SKM-1 treated with dmso at 0.1 percent for 144 hours (cell line): ENCODE measurements at regions not wholly inside any gene's neighbourhood (a gene's known extent, or its start where the extent isn't known, plus 50 kb on each side); places are given as distances from the start of the nearest gene placed in this dataset.
A peak's percentile ranks its signal among the peaks of the same experiment; 100 is the strongest.
"Not testable (repeated sequence)": the region's sequence is repeated elsewhere in the genome, so short reads cannot be mapped to it uniquely, and the experiment has no call there.

Experiments
- DNase-seq: peaks from one replicate; lab custom pipeline; 2025; ENCODE audit not compliant: unreplicated experiment; lab: John Stamatoyannopoulos, UW

DNA sequence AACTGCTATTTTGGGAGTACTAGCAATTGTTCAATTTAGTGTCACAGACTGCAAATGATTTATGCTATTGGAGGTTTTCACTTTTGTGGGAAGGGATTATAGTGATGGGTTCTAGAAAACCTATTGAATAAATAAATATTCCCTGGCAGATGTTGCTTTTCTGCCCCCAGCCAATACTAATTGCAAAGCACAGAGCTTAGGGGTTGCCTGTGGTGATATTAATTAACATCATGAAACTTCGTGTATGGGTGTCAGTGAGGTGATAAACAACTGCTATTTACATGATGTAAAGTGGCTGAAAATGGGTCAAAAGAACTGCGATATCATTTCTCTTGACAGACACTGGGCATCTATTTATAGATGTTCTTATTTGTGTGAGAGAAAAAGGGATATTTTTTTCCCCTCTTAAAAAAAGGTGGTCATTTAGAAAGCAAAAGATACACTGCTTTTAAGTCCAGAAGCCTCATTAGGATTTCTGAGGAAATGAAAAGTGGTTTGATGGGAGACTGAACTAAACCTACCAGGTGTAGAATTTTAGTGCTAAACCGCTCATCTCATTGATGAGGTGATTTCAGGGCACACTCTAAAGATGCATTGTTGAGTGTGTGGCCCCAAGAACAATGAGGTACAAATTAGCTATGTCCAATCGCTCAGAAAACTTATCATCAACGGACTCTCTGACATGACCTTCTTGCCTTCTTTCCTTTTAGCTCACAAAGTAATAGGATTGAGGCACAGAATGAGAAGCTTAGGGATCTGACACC is 116.7 kb upstream of the CHST9 start:
- no peak for DNase-seq

- DNase-seq, result no peak
These were observed 113.2 kb upstream of the CHST9 start for GRCh38 chr18:27298214-27298804.

DNA sequence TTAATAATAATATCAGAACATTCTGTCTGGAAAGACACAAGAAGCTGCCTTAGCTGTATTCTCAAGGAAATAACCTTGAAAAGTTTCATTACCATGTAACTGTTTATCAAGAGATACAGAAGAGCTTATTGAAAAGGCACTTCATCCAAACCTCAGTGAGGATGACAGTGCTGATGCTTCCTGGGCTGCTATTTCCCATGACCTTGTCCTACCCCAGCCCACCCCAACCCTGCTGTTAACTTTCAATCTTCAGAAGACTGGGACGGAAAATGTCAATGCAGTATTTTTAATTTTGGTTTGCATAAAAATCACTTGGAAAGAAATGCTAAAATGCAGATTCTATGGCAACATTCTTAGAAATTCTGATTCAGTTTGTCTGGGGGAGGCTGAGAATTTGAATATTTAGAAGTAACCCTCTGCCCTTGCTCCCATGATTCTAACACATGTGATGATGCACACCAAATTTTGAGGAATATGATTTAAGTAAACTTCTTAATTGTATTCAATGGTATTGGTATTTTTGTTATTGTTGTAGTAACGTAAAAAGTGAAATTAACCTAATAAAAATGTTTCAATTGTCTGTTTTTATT is 101.0 kb upstream of the CHST9 start:
- not testable (repeated sequence) for DNase-seq

DNA sequence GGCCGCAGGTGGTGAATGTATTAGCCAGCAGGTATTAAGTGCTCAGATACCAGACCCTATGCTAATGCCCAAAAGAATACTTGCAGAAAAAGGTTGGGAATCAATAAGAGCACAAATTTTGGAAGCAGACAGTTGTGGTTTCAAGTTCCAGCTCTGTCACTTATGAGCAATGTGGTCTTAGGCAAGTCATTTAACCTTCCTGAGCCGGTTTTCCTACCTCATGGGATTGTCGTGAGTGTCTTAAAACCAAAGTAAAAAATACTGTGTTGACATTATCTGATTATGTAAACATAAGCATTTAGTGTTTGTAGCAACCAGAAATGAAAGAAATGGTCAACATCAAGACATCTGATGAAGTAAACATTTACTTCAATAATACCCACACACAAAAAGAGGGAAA is 93.0 kb upstream of the CHST9 start:
- DNase-seq, result no peak

- no peak for DNase-seq
These were observed 92.4 kb upstream of the CHST9 start for GRCh38 chr18:27277554-27277953.

GRCh38 chr18:27276886-27277285 is 91.8 kb upstream of the CHST9 start:
- DNase-seq, result no peak

- DNase-seq, result peak; percentile 64
These were observed 91.4 kb upstream of the CHST9 start for GRCh38 chr18:27276479-27276878.

DNA sequence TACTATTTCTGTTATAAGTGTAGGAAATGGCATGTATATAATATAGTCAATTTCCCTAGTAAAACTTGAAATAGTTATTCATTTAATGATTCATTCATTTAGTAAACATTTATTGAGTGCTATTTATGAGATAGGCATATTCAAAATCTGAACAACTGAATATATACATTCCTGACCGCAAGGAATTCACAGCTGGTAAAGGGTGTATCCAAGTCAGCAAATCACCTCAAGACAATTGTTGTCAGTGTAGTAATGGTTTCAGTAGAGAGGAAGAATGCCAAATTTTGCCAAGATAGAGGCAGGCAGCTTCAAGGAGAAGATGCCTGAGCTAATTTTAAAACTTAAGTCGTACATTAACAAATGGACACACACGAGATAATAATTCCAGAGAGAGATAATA is 89.8 kb upstream of the CHST9 start:
- no peak for DNase-seq

GRCh38 chr18:27270508-27270907 is 85.4 kb upstream of the CHST9 start:
- DNase-seq, result no peak

- no peak for DNase-seq
These were observed 78.3 kb upstream of the CHST9 start for GRCh38 chr18:27263369-27263768.

DNA sequence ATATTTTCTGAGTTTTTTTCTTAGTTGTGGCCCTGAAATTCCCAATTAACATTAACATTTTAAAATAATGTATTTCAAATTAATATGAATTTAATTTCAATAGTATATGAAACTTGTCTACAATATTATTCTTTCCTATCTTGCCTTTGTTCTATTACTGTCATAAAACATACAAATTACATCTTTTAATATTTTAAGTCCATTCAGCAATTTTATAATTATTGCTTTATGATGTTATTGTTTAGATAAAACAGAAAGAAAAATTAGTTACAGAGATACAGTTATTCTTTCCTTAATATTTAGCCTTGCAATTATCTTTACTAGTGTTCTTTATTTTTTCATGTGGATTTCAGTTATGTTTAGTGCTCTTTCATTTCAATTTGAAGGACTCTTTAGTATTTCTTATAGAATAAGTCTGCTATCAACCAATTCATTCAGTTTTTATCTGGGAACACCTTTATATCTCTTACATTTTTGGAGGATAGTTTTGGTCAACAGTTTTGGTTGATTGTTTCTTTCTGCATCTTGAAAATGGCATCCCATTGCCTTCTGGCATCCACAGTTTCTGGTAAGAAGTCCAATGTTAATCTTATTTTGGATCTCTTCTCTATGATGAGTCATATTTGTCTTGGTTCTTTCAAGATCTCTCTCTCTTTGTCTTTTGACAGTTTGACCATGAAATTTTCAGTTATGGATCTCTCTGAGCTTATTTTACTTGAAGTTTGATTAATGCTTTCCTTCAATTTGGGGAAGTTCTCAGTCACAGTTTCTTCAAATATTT is 76.9 kb upstream of the CHST9 start:
- DNase-seq, result no peak

GRCh38 chr18:27253571-27253970 is 68.5 kb upstream of the CHST9 start:
- DNase-seq, result no peak

- no peak for DNase-seq
These were observed 65.4 kb upstream of the CHST9 start for GRCh38 chr18:27250471-27250870.

- no peak for DNase-seq
These were observed 64.8 kb upstream of the CHST9 start for GRCh38 chr18:27249933-27250332.

DNA sequence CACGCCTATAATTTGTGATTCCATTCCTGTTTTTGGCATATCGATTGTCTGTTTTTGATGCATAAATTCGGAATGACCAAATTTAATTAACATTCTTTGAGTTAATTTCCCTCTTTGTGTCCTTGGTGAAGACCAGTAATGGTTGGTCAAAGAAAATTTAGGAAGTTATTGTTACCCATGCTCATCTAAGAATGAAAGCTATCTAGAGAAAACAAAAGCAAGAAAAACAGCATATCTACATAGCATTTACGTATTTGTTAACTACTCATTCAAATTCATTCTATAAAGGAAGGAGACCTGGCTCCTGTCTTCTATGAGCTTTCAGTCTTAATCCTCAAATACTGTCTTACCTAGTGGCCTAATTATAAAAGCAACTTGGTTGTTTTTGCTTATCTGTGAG is 59.2 kb upstream of the CHST9 start:
- no peak for DNase-seq

DNA sequence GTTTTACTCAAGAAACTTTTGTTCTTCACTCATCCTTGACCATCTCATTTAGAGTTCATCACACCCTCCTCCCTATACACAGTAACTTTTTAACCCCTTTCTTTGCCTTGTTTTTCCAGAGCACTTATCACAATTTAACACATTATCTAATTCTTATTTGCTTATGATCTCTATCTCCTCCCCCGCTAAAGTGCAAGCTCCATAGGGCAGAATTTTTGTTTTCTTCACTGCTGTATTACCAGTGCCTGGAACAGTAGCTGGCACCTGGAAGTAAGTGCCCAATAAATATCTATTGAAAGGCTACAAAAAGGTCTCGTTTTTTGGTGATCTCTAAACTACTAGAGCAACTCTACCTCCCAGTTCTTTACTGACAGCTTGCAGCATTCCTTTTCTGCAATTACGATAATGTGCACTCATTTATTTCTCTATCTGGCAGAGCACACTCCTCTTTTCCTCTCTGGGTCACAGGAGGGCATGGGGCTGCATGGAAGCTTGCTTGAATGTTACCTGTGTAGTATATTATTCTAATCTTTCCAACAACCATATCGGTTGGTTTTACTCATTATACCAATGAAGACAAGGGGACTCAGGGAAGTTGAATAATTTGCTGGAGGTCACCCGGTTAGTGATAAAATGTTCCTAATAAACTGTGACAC is 57.4 kb upstream of the CHST9 start:
- no peak for DNase-seq

GRCh38 chr18:27240383-27240782 is 55.3 kb upstream of the CHST9 start:
- DNase-seq, result no peak

GRCh38 chr18:27239669-27240068 is 54.6 kb upstream of the CHST9 start:
- DNase-seq, result no peak

- no peak for DNase-seq
These were observed 50.2 kb upstream of the CHST9 start for GRCh38 chr18:27235218-27235870.
